HT-29 (cell line): ENCODE measurements at regions not wholly inside any gene's neighbourhood (a gene's known extent, or its start where the extent isn't known, plus 50 kb on each side); places are given as distances from the start of the nearest gene placed in this dataset. TPM values are rescaled to one million over a fixed set of nuclear protein-coding genes. Genes with fewer than 3 reads are reported as not detected.

ENCODE experiments used
- DNase-seq: peaks from one replicate; pipeline ENCODE4 v3.0.0-alpha.2; 2015; ENCODE audit warnings: low spot score
- small RNA-seq: library from RNA; depleted of rRNA; stranded (forward); fragments of <200 nt; gene quantifications from one replicate; pipeline ENCODE3, GENCODE V24; 2014

DNA sequence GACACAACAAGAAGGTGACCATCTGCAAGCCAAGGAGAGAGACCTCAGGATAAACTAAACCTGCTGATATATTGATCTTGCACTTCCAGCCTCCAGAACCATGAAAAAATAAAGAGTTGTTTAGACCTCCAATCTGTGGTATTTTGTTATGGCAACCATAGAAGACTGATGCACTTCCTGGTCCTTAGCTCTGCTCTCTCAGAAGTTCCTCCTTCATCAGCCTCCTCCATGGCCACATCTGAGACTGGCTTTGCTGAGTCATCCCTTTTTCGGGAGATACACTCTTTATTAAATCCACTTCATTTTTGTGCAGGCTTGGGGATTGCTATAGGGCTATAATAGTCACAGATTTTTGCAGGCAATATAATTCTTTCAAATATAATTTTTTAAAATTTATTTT lies 89.6 kb upstream of the ATF7IP start:
- DNase-seq: no peak

DNA sequence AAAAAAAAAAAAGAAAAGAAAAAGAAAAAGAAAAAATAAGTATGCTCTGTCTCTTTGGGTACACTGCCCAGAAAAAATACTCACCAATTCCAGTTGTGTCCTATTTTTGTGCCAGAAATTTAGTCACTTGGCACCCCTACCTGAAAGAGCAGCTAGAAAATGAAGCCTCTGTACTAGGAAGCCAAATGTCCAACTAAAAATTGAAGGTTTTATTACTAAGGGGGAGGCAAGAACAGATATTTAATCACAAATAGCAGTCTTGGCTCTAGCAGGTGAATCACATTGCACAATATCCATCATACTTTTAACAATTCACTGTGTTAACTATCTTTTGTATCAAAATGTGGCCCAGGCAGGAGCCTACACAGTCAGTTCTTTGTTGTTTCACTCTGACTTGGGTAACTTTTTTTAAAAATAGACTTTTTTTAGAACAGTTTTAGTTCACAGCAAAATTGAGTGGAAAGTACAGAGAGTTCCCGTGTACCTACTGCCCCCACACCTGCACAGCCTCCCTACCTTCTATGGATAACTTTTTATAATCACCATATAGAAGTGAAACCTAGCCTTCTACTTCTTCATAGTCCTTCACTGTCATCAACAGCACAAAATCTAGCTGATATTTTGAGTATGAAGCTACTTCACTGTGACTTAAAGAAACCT lies 87.1 kb upstream of the ATF7IP start:
- no peak for DNase-seq

DNA sequence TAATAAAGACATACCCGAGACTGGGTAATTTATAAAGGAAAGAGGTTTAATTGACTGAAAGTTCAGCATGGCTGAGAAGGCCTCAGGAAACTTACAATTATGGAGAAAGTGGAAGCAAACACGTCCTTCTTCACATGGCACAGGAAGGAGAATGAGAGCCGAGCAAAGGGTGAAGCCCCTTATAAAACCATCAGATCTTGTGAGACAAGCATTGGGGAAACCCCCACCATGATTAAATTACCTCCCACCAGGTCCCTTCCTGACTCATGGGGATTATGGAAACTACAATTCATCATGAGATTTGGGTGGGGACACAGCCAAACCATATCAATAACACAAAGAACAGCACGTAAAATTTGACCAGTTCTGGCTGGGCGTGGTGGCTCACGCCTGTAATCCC lies 85.6 kb upstream of the ATF7IP start:
- no peak for DNase-seq

DNA sequence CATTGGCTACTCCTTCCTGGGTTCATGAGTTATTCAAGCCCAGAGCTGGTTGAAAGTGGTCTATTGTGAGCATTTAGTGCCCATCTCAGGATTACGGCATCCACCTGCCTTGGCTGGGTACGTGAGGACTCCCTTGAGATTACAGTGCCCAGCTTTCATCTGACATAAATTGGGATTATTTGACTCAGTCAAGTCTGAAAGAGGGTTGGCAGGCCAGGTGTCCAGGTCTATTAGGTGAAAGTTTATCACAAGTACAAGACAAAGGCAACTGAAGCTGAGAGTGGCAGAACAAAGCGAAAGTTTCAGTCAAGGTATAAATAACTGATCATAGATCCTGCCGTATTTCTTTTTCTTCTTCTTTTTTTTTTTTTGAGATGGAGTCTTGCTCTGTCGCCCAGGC lies 84.6 kb upstream of the ATF7IP start:
- DNase-seq: no peak

DNA sequence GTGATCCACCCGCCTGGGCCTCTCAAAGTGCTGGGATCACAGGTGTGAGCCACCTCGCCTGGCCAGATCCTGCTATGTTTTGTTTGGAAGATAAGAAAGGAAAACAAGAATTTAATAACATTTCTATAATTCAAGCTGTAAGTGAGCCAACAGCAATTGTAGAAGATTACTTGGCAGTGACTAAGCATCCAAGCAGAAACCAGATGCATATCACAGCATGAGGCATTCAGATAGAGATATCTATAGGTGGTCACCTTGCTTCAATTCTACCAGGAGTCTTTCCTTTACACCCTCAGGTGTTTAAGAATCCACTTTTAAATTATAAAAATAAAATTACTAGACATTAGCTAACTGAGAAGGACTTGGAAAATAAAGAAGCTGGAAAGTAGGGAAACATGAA lies 83.9 kb upstream of the ATF7IP start:
- no peak for DNase-seq

DNA sequence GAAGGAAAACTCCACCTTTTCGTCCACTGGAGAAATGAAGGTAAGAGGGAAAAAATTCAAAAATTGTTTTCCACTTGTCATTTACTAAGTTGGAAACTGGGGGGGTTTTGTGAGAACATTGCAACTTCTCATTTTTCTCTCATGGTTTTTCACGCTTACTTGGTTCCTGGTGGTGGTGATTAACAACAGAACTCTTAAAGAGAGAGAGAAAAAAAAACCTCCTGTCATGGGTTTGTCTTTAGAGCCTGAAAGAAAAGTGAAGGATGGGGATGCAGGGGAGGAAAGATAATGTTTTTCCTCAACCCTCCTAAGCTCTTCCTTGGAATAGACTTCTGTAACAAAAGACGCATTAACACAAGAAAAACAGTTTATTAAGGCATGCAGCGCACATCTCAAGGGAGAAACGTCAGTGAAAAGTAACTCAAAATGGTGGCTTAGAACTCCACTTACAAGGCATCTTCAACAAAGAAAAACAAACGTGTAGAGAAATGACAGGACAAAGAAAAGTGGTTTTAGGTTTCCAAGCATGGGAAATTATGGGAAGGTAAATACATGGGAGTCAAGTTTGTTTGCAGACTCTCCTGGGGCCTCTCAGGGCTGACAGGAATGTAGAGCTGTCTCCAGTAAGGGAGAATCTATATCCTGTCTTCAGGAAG lies 81.9 kb upstream of the ATF7IP start:
- no peak for DNase-seq

DNA sequence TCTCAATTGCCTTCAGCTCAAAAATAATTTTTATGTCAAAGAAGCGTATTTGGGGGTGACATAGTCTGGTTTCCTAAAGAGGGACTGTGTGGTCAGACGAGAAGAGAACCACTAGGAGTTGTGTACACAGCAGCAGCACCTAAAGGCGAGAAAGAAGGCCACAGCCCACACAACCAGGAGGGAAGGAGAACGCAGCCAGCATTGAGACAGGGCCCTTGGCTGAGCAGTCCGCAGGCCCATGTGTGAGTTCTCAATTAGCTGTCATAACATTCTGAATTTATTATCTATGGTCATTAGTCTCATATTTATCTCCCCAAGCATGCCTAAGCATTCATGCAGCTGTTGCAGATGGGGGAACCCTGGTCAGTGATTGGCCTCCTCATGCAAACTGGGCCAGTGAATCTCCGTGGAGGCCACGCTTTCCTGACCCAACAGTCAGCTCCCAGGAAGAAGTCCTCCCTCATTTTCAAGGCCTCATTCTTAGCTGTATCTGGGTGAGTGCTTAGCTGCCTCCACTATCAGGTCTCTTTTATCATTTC lies 81.2 kb upstream of the ATF7IP start:
- DNase-seq: no peak

DNA sequence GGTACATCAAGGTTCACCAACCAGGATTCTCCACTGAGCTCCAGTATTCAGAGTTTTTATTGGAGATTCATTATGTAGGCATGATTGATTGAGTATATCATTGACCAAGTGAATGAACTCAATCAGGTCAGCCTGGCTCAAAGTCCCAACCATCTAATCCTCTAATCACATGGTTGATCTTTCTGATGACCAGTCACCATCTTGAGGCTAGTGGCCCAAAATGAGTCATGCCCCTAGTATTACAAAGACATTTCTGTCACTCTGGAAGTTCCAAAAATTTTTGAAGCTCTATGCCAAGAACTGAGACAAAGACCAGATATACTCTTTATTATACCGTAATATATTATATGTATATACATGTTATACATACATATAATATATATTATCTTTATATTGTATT lies 75.9 kb upstream of the ATF7IP start:
- DNase-seq: no peak

DNA sequence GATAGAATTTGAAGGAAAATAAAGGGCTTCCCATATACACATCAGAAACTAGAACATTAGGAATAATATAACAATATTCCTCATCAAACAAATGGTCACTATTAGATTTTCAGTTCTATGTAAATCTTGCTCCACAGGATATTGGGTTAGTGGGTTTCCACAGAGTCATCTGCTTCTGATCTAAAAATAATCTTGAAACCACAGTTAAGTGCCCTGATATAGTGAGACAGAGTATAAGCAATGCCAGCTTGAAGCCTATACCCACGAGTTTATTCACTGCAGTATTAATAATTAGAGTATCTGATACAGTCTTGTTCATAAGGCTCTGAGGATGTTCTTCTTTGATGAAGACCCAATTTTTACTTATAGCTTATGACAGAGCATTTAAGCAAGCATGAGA lies 74.5 kb upstream of the ATF7IP start:
- no peak for DNase-seq

DNA sequence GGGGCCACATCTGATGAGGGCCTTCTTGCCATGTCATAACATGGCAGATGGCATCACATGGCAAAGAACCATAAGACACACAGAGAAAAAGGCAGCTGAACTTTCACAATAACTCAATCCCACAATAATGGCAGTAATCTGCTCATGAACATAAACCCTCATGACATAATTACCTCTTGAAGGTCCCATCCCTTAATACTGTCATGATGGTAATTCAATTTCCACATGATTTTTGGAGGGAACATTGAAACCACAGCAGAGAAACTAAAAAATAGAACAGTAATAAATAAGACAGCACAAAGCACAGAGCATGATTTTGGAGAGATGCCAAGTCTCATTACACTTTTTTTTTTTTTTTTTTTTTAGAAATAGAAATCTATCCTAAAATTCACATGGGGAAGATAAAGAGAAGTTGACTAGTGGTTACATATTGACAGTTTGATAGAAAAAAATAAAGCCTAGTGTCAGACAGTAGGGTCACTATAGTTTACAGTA lies 61.8 kb upstream of the ATF7IP start:
- DNase-seq: no peak

DNA sequence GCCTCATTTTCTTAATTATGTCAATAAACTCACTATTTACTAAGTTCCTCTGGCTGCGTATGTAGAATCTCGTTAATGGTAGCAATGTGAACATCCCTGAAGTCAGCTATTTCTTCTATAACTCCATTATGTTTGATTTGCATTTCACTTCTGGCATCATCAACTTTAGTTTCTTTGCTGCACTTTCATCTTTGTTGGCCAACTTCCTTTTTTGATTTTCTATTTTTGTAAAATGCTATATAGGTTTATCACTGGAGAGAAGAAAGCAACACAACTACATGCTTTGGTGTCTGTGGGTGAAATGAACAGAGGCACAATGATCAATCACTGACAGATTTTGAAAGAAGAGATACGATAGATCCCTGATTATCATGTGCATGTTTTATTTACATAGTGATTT lies 58.5 kb upstream of the ATF7IP start:
- no peak for DNase-seq

DNA sequence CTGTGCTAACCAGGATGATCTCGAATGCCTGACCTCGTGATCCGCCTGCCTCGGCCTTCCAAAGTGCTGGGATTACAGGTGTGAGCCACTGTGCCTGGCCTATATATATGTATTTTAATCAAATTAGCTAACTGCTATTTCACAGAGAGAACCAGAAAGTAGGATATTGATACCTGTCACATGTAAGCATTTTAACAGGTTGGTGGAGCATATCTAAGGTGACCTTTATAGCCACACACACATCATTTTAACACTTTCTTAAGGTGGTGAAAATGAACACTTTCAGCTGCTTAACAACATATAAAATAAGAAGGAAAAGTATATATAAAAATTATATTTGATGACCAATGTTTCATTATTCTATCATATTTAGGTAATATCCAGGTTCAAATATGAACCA lies 57.0 kb upstream of the ATF7IP start:
- DNase-seq: no peak

DNA sequence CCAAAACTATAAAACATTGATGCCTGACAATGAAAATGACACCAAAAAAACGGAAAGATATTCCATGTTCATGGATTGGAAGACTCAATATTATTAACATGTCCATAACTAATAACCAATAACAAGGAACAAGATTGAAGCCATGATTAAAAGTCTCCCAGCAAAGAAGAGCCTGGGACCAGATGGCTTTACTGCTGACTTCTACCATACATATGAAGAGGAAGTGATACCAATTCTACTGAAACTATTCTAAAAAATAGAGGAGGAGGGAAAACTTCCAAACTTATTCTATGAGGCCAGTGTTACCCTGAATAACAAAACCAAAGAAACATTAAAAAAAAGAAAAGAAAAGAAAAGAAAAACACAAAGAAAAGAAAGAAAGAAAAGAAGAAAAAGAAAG lies 54.6 kb upstream of the ATF7IP start:
- DNase-seq: no peak

DNA sequence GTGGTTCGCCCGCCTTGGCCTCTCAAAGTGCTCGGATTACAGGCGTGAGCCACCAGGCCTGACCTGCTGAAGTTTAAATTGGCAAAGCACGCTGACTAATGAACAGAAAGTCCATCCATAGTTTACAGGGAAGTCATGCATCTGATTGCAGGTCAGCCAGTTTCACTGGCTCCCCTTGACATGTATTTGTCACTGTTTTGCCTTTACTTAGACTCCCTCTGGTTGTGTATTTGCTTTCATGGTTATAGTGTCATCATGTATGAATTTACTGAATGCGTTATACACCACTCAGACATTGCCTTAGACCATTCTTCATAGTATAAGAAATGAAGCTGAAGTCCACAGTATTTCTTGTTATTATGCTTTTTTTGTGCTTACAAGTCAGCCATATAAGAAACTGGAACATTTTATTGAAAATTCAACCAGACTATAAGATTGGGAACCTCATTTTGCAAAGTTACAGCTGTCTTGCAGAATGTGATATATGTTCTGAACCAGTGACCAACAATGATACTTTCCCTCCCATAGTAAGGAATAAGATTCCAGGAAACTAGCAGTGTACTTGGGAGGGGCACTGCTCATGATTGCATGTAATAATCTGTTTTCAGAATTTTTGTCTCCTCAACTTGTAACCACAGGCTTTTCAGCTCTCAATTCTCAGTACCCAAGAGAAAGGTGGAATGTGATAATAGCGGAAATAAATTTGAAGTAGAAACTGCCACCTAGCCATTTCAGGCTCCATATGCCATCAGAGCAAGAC lies 51.9 kb upstream of the ATF7IP start:
- DNase-seq: no peak

DNA sequence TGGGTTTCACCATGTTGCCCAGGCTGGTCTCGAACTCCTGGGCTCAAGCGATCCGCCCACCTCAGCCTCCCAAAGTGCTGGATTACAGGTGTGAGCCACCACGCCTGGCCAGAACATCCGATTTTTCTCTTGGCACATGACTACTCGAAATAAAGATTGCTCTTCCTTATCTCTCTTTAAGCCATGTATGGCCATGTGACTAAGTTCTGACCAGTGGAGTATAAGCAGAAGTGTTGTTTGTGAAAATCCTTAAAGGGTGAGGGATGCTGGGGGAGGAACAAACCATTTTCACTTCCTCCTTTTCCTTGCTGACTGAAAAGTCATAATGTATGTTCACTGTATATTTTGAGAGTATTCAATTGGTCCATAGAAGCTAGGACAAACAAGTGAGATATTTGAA lies 50.7 kb upstream of the ATF7IP start:
- no peak for DNase-seq

DNA sequence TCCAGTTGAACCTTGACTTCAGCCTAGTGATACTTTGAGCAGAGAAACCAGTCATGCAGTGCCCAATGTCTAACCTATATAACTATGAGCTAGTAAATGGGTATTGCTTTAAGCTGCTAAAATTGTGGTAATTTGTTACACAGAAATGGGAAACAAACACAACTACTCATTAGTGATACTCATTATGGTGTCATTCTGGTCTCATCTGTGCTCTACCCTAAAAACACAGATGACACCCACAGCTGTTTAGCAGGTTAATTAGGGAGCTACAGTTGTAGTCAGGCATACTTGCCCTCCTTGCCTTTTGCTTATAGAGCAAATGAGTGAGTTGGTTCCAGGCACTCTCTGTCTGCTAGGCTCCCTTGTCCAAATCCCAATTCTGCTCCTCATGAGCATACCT lies 50.0 kb upstream of the ATF7IP start:
- DNase-seq: no peak

Small RNA genes in the stretch of these regions (small RNA-seq; reads per million reads assigned to genes)
- gene AC092470.1: not detected
- gene AC135001.1: not detected
- not detected for gene MRPS18CP4
- gene RNU6-491P: not detected
